Gastrocnemius medialis (tissue), 4 donors: ENCODE measurements at regions not wholly inside any gene's neighbourhood (a gene's known extent, or its start where the extent isn't known, plus 50 kb on each side); places are given as distances from the start of the nearest gene placed in this dataset.

Experiments used
- CTCF ChIP-seq, 5 experiments: fragments of 450-650 bp in 3 of 5; fragments of 200-600 bp in 2 of 5; sonication (generic) in 2 of 5; IDR thresholded peaks in 4 of 5; conservative IDR thresholded peaks in 1 of 5; 1 replicate in 4 of 5; 2 replicates in 1 of 5; pipeline ENCODE4 v1.5.1; 2016 to 2019; ENCODE audit warnings: antibody characterized with exemption in 5 of 5, mild to moderate bottlenecking in 3 of 5, moderate library complexity in 3 of 5
- POLR2A ChIP-seq, 2 donors: fragments of 450-650 bp; IDR thresholded peaks; one replicate each; pipeline ENCODE4 v1.6.1; 2017; ENCODE audit warnings: antibody characterized with exemption in 2 of 2, mild to moderate bottlenecking in 2 of 2, moderate library complexity in 2 of 2

GRCh38 chr11:56916162-56916561 lies 72.6 kb upstream of the OR5AK2 start:
- no peak for TF ChIP-seq CTCF (IDR thresholded peaks at IDR 0.05 in 4 of 5, conservative IDR thresholded peaks at IDR 0.05 in 1 of 5)
- no peak for TF ChIP-seq POLR2A (IDR thresholded peaks at IDR 0.05)
